Hypothalamus (tissue), 51 donors: ENCODE measurements at regions not wholly inside any gene's neighbourhood (a gene's known extent, or its start where the extent isn't known, plus 50 kb on each side); places are given as distances from the start of the nearest gene placed in this dataset.
"Not testable (repeated sequence)": the region's sequence is repeated elsewhere in the genome, so short reads cannot be mapped to it uniquely, and the experiment has no call there.

ENCODE experiments used
- DNase-seq, 51 donors: peaks; one replicate each; lab custom pipeline; 2025; lab: John Stamatoyannopoulos, UW

DNA sequence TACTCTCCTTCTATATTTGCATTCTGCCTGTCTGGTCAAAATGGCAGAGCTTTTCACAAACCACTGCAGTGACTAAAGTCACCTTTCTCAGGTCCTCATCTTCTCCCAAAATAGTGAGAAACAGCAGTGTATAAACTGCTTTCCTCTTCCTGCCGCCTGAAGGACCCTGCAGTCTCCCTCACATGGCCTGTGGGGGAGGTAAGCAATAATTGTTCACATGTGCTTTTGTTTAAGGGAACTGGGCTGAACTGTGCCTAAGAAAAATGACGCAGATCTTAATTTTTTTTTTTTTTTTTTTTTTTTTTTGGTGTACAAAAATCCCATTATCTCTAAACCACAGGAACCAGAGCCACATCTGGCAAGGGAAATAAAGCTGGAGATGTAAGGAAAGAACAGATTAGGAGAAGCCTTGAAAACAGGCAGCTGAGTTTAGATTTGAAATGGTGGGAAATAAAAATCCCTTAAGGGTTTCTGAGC lies 131.7 kb upstream of the VLDLR start:
- DNase-seq, result no peak

DNA sequence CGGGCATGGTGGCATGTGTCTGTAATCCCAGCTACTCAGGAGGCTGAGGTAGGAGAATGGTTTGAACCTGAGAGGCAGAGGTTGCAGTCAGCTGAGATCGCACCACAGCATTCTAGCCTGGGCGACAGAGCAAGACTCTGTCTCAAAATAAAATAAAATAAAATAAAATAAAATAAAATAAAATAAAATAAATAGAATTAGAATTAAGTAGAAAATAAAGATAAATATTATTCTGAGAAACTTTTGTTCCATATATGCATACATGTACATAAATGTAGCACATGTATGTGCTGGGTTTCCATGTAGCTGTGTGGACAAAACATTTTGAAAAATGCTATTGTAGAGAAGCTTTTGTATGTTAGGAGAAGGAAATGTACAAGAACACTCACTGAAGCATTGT lies 129.4 kb upstream of the VLDLR start:
- DNase-seq, result no peak

DNA sequence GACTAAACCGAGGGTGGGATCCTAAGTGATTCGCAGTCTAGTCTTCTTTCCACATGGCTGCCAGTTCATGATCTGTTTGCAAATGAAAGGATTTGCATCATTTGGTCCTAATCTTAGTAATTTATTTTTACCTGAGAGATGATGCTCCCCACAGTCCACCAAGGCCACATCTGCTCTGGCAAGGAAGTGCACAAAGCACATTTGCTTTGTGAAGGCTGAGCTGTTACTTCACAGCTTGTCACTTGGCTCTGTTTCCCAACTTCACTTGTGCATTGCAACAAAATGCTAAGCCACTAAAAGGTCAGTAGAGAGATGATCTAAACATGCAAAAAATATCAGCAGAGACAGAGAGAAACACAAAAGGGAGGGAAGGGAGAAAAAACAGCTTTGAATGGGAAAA lies 128.5 kb upstream of the VLDLR start:
- DNase-seq, result no peak

DNA sequence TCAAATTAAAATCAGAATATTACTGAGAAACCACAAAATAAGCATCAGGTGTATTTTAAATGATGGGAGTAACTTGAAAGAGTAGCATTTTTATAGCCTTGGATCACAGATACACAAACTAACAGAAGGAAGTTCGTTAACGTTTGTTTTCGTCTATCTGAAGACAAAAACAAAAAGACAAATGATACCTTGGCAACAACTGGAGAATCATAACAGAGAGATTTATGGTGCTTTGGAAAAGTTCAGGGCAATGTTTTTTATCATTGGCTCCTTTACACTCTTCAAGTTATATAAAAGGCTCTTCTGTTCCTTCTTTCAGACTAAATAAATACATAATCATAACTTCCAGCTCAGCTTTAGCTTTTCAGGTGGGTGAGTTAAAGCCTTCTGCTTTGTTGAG lies 128.1 kb upstream of the VLDLR start:
- no peak for DNase-seq

DNA sequence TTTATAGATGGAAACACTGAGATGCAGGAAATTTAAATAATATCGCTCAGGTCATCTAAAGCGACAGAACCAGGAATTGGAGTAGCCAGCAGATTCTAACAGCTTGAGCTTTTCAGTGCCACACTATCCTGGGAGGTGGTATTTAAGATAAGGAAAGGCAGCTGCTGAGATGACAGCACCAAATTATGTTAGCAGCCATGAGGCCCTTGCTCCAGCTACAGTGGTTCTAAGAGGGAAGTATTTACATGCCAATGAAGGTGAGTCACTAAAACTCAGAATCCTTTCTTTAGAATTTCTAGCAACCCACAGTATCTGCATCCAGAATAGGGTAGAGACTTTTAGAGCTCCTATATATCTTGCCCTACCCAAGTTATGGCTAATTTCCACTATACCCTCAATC lies 127.0 kb upstream of the VLDLR start:
- no peak for DNase-seq

DNA sequence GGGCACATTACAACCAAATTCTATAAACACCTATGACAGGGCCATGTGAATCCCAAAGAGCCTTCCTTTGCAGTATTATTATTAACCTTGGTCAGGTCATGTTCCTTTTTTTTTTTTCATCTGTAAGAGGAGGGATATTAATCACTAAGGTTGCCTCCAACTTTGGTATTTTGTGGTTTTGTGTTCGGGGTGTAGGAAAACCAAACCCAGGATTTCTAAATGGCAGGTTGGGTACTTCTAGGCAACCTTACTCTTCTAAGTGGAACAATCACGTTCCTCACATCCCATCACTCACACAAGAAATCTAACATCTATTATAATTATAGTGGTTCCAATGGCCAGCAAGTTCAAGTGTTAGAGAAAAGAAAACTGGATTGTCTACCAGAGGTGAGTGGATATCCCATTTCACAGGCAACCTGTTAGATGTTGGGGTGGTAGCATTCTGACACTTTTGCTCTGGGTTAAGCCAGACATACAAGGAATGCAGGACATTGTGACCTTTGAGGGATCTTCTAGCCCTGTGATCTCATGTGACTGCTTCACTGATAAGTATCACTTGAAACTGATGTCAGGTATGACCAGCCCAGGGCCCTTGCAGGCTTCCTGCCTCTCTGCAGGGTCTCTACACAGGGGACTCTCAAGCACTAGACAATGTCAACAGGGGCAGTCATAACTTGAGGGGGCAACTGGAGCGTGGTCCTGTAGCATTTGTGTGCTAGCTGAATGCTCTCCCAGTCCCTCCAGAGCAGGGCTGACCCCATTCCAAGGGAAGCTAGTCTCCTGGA lies 126.2 kb upstream of the VLDLR start:
- no peak for DNase-seq

DNA sequence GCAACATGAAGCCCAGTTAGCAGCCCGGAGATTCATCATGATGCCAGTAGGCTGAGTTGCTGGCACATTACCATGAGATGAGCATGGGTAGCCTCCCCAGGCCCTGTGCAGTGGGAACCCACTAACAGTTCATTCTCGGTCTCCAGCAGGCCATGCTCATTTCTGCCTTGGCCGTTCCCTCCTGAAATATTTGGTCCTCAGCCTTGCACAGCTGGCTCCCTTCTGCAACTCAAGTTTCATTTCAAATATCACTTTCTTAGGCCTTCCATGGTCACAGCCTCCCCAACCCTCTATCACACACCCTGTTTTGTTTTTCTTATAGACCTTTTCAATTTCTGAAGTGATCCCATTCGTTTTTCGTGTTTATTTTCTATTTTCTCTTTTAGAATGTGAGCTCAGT lies 125.4 kb upstream of the VLDLR start:
- DNase-seq, result no peak

DNA sequence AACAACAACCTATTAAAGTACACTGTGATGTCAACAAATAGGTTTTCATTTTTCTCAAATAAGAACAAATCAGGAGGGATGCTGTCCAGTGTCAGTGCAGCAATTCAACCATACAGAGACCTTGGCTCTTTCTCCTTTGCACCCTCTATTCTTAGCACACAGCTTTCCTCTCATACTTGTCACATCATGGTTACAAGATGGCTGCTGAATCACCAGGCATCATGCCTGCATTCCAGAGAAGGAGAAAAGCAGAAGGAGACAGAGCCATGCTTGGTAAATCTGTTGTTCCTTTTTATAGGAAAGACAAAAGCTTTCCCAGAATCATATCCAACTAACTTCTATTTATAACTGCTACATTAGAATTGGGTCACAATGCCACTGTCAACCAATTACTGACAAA lies 124.7 kb upstream of the VLDLR start:
- no peak for DNase-seq

DNA sequence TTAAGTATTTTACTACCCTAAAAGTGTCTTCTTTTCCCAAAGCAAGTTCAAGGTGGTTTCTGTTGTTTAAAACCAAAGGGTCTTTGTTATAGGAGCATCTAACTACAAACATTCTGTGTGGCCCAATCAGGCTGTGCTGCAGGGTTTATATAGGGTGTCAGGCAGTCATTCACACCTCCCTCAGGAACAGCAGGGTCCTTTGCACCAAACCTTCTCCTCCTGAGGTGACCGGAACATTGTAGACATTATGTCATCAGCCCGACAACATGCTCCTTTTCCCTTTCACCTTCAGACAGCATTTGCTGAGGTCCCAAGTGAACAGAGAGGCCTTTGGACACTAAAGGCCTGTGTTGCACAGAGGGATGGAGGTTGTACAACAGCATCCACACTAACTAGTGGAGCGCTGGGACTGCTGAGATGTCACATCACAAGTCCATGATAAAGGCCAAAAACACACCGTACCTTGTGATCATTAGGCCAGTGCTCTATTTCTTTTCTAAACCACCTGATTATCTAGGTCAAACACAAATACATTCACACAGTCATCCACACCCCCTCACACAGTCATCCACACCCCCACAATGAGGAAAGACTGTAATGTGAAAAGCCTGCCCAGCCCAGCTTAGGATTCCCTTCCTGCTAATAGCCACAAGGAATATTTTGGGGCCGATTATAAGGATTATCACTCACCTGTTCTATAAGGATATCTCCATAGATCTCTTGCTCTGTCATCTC lies 123.8 kb upstream of the VLDLR start:
- no peak for DNase-seq

DNA sequence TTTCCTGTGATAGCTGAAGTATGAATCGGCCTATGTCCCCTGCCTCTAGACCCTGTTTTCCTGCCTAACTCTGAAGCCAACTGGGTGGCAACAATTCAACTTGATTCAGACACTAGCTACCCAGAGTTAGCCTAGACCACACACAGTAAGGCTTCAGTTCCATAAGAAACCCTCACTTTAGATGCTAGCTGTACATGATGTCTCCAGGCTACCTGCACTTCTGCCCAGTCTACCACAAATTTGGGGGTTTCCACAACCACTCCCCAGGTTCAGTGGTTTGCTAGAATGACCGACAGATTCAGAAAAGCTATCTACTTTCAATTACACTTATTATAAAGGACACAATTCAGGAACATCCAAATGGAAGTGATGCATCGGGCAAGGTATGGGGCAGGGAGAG lies 119.4 kb upstream of the VLDLR start:
- DNase-seq, result no peak

DNA sequence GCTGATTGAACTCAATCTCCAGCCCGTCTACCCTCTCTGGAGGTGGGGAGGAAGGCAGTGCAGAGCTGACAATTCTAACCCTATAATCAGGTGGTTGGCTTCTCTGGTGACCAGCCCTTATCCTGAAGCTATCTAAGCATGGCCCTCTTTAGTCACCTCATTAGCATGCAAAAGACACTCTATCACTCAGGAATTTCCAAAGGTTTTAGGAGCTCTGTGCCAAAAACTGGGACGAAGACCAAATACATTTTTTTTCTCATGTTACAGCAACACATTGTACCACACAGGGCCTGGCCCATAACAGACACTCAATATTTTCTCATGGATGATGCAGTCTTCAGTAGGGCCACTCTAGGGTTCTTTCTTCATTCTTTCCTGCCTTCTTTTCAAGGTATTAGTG lies 118.8 kb upstream of the VLDLR start:
- no peak for DNase-seq

DNA sequence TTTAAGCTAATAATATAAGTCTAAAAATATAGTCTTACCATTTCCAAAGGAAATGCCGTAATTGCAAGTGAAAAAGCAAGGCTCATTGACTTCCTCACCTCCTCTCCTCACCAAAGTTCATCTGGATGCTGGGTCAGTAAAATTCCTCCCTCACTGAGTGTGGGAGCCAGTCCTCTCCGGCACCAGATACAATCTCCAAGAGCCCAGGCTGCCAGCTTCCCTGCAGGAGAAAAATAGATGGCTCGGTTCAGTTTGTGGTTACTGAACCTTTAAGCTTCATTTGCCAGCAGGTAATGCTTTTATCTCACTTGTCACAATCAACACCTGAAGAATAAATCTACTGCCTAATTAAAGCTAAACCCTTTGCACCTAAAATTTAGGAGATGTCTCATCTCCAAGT lies 115.3 kb upstream of the VLDLR start:
- DNase-seq, result no peak

DNA sequence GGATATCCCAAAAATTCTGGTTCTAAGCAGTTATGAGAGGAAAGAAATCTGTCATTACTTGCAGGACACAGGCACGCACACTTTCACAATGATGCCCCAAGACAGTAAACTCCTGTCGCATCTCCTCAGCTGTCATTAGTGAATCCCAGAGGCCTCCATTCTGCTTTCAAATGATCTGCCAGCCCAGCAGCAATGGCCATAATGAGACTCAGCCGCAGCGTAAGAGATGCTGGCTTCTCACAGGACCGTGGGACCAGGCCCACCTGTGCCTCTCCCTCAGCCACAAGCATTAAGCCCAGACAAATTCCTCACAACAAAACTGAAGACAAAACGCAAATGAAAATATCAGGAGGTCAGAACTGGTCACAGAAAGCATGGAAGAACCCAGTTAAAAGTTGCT lies 98.0 kb upstream of the VLDLR start:
- no peak for DNase-seq

DNA sequence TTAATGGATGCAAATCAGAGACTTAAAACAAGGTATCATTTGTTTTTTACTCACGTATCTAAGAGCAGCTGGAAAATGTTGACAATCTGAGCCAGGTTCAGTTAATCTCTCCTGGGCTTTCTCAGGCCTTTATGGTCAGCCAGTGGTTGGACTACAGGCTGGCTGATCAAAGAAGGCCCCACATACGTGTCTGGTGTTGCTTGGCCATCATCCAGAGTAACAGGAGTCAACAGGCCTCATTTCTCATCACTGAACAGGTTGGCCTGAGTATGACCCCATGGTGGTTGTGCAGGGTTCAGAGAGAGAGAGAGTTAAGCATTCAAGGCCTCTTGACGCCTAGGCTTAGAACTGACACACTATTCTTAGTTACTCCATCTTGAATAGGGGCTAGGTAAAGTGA lies 97.0 kb upstream of the VLDLR start:
- DNase-seq, result no peak

DNA sequence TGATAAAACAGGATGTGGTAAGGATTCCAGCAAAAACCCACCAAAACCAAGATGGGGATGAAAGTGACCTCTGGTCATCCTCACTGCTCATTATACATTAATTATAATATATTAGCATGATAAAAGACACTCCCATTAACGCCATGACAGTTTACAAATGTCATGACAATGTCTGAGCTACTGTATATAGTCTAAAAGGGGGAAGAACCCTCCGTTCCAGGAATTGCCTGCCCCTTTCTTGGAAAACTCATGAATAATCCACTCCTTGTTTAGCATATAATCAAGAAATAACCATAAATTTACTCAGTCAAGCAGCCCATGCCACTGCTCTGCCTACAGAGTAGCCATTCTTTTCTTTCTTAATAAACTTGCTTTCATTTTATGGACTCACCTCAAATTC lies 96.4 kb upstream of the VLDLR start:
- no peak for DNase-seq

DNA sequence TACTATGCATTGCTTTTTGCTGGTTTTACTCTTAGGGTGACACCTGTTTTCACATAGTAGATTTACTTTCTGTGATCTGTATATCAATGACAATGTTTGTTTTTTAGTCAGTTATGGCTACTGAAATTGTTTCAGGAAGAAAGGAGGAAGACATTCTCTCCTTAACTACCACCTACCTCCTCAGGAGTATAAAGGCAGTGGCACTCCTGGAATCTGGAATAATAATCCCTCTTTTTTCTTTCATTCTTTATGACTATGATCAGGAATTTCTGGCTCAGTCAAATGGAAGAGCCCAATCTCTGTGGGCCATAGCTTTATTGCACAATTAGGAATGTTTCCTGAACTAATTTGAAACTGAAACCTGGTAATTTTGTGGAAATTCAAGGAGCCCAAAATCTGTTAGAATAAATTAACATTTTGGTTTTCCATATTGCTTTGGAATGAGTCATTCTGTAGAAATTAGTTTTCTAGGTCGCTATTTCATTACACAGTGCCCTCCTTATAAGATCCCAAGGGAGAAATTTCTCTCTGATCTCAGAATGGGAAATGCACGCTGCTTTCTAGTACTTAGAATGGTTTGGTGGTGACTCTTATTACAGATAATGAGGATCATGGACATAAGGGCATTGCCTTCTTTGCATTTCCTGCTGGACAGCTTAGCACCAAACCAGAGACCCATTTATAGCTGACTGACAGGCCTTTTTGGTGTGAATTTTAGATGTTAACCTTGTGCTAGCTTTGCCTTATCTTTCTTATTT lies 95.3 kb upstream of the VLDLR start:
- no peak for DNase-seq

DNA sequence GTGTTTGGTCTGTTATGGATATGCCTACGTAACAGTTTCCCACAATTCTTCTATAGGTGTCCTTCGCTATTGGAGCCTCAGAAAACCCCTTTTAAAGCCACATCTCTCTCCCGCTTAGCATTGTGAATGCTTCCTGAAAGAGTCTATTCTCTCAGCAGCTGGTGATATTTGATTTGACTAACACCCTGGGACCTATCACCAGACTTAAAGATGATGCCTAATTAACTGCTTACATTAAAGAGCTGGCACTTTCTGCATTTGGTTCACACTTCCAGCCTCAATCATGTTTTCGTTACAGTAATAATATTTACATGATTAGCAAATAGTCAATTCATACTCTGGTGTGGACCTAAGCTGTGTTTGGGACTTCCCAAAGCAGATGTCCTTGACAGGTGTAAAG lies 90.1 kb upstream of the VLDLR start:
- DNase-seq, result no peak

DNA sequence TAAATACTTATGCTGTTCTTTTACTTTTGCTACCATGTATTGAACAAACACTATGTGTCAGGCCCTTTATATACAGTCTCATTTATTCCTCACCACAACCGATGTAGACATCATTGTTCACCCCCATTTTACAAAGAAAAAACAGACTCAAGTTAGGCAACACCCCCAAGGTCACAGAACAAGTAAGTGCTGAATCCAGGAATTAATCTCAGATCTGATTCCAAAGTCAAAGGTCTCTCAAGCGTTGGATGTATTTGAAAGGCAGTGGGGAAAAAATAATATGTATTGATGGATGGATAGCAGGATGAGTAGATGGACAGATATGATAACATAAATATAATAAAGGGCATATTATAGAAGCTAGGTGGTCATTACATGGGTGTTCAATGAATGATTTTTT lies 85.1 kb upstream of the VLDLR start:
- DNase-seq, result no peak

DNA sequence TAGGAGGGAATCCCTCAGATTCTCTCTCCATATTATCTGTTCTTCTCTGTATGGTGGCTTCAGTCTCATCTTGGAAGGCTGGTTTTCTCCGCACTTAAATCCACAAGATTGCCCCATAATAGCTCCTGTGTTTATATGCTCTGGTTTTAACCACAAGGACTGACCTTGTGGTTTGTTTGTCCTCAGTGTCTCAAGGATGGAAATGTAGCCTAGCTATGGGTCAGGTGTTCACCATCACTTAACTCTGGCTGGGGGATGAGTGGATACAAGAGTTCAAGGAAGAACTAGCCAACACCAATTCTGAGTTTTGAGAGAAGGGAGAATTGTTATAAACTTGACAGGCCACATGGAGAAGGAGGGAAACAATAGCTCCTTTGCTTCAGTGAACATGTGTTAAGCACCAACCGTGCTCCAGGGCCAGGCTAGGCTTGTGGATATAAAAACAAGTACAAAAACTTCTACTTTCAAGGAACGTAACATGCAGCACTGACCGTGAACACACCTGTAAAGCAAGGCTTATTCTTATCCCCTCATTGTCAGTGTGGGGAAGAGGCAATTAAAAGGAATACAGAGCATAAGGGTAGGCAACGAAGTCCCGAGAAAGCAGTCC lies 75.6 kb upstream of the VLDLR start:
- peak in 1 of 51 donors; percentile 0 for DNase-seq

DNA sequence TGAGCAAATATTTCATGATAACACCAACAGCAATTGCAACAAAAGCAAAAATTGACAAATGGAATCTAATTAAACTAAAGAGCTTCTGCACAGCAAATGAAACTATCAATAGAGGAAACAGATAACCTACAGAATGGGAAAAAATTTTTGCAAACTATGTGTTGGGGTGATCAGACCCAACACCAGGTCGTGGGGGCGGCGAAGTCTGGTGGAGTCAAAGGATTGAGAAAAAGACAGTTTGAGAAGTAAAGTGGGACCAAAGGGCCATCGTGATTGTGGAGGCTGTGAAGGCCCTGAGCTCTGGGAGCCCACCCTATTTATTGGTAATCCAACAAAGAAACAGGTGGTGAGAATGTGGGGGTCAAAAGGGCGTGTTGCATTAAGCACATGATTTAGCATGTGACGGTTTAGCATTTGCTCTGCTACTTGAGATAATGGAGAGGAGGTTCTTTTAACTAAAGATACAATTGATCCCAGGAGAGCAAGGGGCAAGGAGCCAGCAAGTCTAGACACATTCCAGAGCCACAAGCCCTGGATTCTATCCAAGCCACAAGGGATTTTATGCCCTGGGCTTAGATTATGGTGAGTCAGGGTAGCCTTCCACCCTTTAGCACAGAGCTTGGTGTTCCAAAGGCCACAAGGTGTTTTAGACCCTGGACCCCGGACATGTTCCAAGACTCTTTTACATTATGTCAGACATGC lies 65.5 kb upstream of the VLDLR start:
- DNase-seq, result not testable (repeated sequence)

DNA sequence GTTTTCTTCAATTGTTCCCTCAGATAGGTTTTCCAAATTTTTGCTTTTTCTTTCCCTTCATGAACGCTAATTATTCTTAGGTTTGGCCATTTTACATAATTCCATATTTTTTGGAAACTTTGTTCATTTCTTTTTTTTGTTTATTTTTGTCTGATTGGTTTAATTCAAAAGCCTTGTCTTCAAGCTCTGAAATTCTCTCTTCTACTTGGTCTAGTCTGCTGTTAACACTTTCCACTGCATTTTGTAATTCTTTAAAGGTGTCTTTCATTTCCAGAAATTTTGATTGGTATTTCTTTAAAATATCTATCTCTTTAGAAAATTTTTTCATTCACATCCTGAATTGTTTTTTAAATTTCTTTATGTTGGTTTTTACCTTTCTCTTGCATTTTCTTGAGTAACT lies 63.9 kb upstream of the VLDLR start:
- no peak for DNase-seq
